ENCODE measurements at regions not wholly inside any gene's neighbourhood (a gene's known extent, or its start where the extent isn't known, plus 50 kb on each side); places are given as distances from the start of the nearest gene placed in this dataset.
"Not testable (repeated sequence)": the region's sequence is repeated elsewhere in the genome, so short reads cannot be mapped to it uniquely, and the experiment has no call there.

GRCh38 chr5:19266791-19267190 is 721.2 kb downstream of the CDH18 start:
- DNase-seq, result no peak

GRCh38 chr5:19270153-19270552 is 717.8 kb downstream of the CDH18 start:
- DNase-seq, result no peak

- DNase-seq, result no peak
These were observed 713.4 kb downstream of the CDH18 start for GRCh38 chr5:19274578-19274977.

- no peak for DNase-seq
These were observed 702.7 kb downstream of the CDH18 start for GRCh38 chr5:19285286-19285685.

- not testable (repeated sequence) for DNase-seq
These were observed 700.3 kb downstream of the CDH18 start for GRCh38 chr5:19287548-19288277.

GRCh38 chr5:19288311-19288710 is 699.7 kb downstream of the CDH18 start:
- DNase-seq, result not testable (repeated sequence)

GRCh38 chr5:19297934-19298333 is 690.1 kb downstream of the CDH18 start:
- DNase-seq, result no peak

- no peak for DNase-seq
These were observed 686.7 kb downstream of the CDH18 start for GRCh38 chr5:19301271-19301670.

GRCh38 chr5:19314840-19315239 is 673.2 kb downstream of the CDH18 start:
- DNase-seq, result no peak

GRCh38 chr5:19319252-19319651 is 668.7 kb downstream of the CDH18 start:
- no peak for DNase-seq

- no peak for DNase-seq
These were observed 665.1 kb downstream of the CDH18 start for GRCh38 chr5:19322716-19323485.

- no peak for DNase-seq
These were observed 653.7 kb downstream of the CDH18 start for GRCh38 chr5:19334278-19334677.

GRCh38 chr5:19342942-19343341 is 645.1 kb downstream of the CDH18 start:
- no peak for DNase-seq

- no peak for DNase-seq
These were observed 635.9 kb downstream of the CDH18 start for GRCh38 chr5:19352120-19352519.

- DNase-seq, result no peak
These were observed 619.0 kb downstream of the CDH18 start for GRCh38 chr5:19369048-19369447.

- no peak for DNase-seq
These were observed 618.4 kb downstream of the CDH18 start for GRCh38 chr5:19369561-19369960.

GRCh38 chr5:19370655-19371386 is 617.2 kb downstream of the CDH18 start:
- no peak for DNase-seq

GRCh38 chr5:19388391-19388790 is 599.6 kb downstream of the CDH18 start:
- DNase-seq, result no peak

GRCh38 chr5:19401032-19401431 is 587.0 kb downstream of the CDH18 start:
- DNase-seq, result no peak

- DNase-seq, result no peak
These were observed 581.2 kb downstream of the CDH18 start for GRCh38 chr5:19406576-19407365.

GRCh38 chr5:19408149-19408548 is 579.9 kb downstream of the CDH18 start:
- no peak for DNase-seq

- no peak for DNase-seq
These were observed 576.1 kb downstream of the CDH18 start for GRCh38 chr5:19411936-19412335.

All from inflammatory macrophage treated with lipopolysaccharide for 4 hours (primary cell).